Mucosa of stomach (tissue), 1 donor: ENCODE measurements at regions not wholly inside any gene's neighbourhood (a gene's known extent, or its start where the extent isn't known, plus 50 kb on each side); places are given as distances from the start of the nearest gene placed in this dataset.

Experiments
- H3K27me3 ChIP-seq: one replicate; pipeline ENCODE4 v1.7.0; 2013; ENCODE audit warnings: mild to moderate bottlenecking, low read length; ENCODE audit not compliant: control insufficient read depth, insufficient read depth
- H3K36me3 ChIP-seq: one replicate; pipeline ENCODE4 v1.7.0; 2013; ENCODE audit warnings: low read length; ENCODE audit not compliant: control insufficient read depth, insufficient read depth
- H3K4me1 ChIP-seq: one replicate; pipeline ENCODE4 v1.7.0; 2013; ENCODE audit warnings: mild to moderate bottlenecking, low read length; ENCODE audit not compliant: control insufficient read depth, insufficient read depth
- H3K4me3 ChIP-seq: one replicate; pipeline ENCODE4 v1.7.0; 2013; ENCODE audit warnings: low read length
- H3K9ac ChIP-seq: one replicate; pipeline ENCODE4 v1.7.0; 2013; ENCODE audit warnings: mild to moderate bottlenecking, low read length, moderate library complexity
- H3K9me3 ChIP-seq: one replicate; pipeline ENCODE4 v1.7.0; 2013; ENCODE audit warnings: mild to moderate bottlenecking, low read length, moderate library complexity; ENCODE audit not compliant: control insufficient read depth
- donor health status: Pancreatic carcinoma.

DNA sequence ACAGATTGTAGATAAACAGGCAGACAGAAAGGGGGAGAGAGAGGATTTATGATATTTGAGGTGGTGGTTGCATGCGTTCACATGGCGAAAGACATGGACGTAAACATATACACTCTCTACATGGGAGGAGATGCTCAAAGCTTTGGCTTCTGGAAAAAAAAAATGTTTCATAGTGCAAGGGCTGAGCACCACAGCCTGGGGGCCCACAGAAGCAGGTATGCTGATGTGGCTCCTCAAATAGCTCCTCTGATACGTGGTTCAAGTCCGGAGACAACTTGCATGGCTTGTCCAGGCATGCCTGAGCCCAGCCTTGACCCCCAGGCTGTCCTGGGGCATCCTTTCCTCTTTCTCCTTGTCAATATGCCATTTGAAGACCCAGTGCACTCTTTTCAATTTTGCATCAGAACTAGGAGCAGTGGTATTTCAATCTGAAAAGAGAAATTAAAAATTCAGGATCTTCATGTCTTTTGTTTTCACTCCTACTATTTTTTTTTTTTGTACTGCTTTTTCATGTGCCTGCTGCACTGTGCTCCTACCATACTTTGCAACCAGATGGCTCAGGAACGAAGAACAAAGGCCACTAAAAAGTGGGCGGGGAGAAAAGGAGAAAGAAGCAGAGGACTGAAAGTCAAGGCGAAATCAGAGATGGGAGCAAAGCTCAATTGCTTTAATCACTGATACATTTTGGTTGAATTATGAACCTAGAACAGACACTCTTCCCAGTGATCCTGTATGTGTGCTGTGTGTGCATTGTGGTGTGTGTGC, 495.7 kb upstream of the TCF4 start:
- no peak overlapping the region for H3K4me3 ChIP-seq

DNA sequence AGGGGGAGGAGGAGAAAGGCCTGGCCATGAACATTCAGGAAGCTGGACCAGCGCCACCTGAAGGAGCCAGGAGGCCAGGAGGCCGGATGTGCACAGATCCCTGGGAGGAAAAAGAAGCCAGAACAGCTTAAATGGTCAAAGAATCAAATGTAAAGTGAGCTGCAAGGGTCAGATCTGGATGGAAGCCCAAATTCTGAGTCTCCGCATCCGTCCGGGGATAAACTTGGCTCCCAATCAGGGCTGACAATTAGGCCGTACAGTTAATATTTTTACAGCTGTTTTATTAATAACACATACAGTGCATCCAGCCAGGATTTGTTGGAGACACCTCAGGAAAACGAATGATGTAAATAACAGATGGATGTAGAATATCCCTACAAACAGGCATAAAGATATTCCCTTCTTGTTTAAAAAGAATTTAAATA, 495.1 kb upstream of the TCF4 start:
- Histone ChIP-seq H3K9ac (no peak overlapping the region), H3K27me3 (no peaks in the 10 kb centered on the region), H3K4me1 (no peaks in the 10 kb centered on the region), H3K36me3 (no peaks in the 10 kb centered on the region), H3K9me3 (no peaks in the 10 kb centered on the region), H3K4me3 (no peak overlapping the region)

More for the DNA sequence above, 495.7 kb upstream of the TCF4 start:
- Histone ChIP-seq H3K9me3 (no peaks in the 10 kb centered on the region), H3K4me1 (no peaks in the 10 kb centered on the region), H3K36me3 (no peaks in the 10 kb centered on the region), H3K27me3 (no peaks in the 10 kb centered on the region), H3K9ac (no peak overlapping the region)

DNA sequence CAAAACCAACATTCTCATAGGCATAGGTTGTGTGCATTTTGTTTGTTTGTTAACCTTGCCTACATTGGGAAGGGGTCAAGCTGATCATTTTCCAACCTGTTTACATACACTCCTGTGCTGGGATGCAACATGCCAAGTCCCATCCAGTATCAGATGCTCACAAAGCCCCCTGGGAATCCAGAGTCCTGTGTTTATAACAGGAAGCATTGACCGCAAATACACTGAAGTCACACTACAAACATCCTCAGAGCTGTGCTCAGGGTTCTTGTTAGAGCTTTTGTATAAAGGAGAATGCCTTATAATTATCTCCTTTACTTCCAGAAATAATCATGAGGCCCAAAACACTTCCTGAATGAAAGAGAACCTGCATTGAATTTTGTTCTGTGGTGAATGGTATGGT, 488.7 kb upstream of the TCF4 start:
- H3K4me3 ChIP-seq = no peak overlapping the region
- no peaks in the 10 kb centered on the region for H3K36me3 ChIP-seq
- H3K27me3 ChIP-seq = no peaks in the 10 kb centered on the region
- no peak overlapping the region for H3K9ac ChIP-seq
- no peaks in the 10 kb centered on the region for H3K4me1 ChIP-seq
- no peaks in the 10 kb centered on the region for H3K9me3 ChIP-seq

DNA sequence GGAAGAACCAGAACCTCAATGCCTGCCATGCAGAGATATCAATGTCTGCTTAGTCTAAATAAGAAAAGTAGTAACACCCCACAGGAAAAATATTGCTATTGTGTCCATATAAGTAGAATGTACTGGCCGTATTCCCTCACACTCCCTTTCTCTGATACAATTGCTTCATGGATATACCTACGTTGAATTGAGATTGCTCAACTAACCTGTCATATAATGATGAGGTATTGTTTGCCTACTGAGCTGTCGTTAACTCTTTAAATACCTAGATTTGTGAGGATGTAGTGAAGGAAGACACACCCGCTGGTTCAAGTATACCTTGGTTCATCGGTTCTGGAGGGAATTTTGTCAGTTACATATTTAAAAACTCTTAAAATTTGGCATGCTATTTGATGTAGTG, 480.7 kb upstream of the TCF4 start:
- Histone ChIP-seq H3K36me3 (no peaks in the 10 kb centered on the region), H3K4me3 (no peak overlapping the region), H3K9me3 (no peaks in the 10 kb centered on the region), H3K9ac (no peak overlapping the region), H3K4me1 (no peaks in the 10 kb centered on the region), H3K27me3 (no peaks in the 10 kb centered on the region)

DNA sequence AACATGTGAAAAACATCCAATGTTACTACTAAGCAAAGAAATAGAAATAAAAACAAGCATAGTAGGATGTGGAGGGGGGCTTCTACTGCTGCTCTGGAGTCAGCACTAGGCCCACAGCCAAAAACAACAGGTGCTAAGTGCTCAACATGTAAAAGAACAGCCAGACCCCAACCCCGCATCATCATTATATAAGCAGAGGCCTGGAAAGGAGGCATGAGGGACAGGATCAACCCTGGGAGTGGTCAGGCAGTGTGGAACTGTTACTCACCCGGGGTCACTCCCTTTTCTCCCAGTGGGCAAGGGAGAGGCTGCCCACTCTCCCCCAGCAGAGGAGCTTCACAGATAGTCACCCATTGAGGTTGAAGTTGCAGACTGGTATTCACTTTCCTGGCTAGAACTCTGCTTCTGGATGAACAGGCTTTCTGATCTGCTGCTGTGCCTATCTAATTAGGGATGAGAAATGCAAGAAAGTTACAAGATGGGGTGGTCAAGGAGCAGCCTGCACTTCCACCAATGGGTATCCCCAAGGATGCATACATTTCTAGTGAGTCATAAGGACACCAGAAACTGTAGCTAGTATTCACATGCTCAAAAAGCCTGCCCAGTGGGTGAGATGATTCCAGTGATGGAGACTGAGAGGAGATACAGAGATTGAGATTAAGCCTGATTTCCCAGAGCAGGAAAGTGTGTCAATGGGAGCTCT, 480.1 kb upstream of the TCF4 start:
- no peaks in the 10 kb centered on the region for H3K27me3 ChIP-seq
- no peak overlapping the region for H3K4me3 ChIP-seq

DNA sequence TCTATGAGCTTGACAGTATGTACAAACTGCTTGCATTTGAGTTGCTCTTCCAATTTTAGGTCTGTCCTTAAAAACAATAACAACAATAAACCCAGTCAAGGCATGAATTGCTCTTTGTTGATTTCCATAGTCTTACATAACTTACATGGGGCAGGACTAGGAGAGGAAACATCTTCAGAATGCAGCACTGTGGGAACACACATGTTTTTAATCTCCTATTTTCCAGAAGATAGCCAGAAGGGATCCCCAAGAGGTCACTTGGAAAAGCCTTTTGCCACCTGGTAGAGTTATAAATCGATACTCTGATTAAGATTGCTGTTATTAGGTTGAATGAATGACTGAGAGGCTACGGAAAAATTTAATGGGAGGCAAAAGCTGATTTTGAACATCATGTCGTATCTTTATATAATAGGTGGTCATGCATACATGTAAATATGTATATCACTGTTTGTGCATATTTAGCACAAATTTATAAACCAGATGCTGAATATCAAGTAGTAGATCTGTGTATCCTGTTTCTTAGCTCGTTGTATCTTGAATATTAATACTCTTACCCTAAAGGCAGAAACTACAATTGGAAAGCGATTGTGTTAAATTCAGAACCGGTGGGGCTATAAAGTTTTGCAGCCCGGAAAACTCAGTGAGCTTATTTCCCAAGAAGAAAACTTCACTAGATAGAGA, 479.4 kb upstream of the TCF4 start:
- Histone ChIP-seq H3K27me3 (no peaks in the 10 kb centered on the region), H3K4me1 (no peaks in the 10 kb centered on the region), H3K9me3 (no peaks in the 10 kb centered on the region), H3K36me3 (no peaks in the 10 kb centered on the region), H3K4me3 (no peak overlapping the region), H3K9ac (no peak overlapping the region)

More for the DNA sequence above, 480.1 kb upstream of the TCF4 start:
- H3K9me3 ChIP-seq = no peaks in the 10 kb centered on the region
- H3K36me3 ChIP-seq = no peaks in the 10 kb centered on the region
- H3K4me1 ChIP-seq = no peaks in the 10 kb centered on the region
- H3K9ac ChIP-seq = no peak overlapping the region

DNA sequence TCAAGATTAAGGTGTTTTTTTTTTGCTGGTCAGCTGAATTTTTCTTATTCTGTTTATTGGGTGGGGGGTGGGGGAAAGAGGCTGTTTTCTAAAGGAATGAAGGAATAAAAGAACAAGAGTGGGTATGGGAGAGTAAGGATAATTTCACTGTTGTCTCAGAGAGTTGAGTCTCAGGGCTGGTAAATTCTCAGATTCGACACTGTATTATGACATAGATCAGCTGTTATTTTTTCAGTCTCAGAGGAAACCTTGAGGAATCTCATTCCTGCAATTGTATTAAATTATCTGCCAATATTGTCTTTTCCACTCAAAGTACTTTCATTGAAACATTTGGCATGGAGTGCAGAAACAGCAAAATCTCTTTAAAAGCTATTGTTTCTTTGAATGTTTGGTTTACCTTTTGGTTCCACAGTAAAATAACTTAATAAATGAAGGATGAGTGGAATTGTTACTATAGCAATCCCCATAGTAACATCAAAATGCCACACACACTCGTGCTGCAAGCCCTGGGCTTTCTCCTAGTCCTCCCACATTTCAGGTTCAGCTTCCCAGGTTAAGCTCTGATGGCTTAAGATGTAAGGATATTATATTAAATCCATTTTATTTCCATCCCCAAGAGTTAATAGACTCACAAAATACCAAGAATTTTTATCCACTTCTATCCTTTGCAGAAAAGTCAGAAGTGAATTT, 478.7 kb upstream of the TCF4 start:
- H3K9ac ChIP-seq = no peak overlapping the region
- no peaks in the 10 kb centered on the region for H3K36me3 ChIP-seq
- no peaks in the 10 kb centered on the region for H3K27me3 ChIP-seq
- H3K9me3 ChIP-seq = no peaks in the 10 kb centered on the region
- H3K4me3 ChIP-seq = no peak overlapping the region
- H3K4me1 ChIP-seq = no peaks in the 10 kb centered on the region

DNA sequence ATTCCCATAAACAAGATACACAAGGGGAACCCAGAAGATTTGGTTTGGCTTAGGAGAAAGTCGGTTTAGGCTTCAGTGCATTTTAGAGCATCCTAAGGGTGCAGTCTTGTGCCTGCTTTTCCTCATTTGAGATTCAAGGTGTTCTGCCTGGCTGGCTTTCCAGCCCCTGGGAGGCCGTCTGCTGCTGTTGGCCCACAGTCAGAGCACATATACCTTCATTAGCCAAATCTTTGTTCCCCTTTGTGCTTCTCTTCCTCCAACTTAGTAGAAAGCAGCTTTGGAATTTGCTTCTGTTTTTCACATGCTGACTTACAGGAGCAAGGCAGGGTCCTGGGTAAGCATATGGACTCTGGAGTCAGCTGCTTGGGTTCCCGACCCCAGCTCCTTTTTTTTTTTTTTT, 477.1 kb upstream of the TCF4 start:
- no peak overlapping the region for H3K4me3 ChIP-seq
- no peaks in the 10 kb centered on the region for H3K4me1 ChIP-seq
- no peaks in the 10 kb centered on the region for H3K9me3 ChIP-seq
- no peaks in the 10 kb centered on the region for H3K27me3 ChIP-seq
- H3K36me3 ChIP-seq = no peaks in the 10 kb centered on the region
- H3K9ac ChIP-seq = no peak overlapping the region

DNA sequence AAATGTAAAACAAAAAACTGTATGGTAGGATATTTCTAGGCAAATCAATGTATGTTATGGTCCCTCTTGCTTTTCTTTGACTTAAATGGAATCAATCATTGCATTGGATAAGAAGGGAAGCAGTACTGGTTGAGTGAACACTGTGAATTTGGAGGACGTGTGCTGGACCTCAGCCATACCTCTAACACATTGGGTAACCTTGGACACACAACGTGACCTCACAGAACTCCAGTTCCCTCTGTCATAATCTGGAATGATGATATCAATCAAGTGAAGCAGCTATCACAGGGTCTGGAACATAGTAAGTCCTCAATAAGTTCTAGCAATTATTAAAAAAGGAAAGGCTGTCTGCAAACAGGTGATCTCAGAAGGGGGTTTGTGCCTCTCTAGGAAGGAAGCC, 474.9 kb upstream of the TCF4 start:
- H3K4me1 ChIP-seq = no peaks in the 10 kb centered on the region
- H3K9me3 ChIP-seq = no peaks in the 10 kb centered on the region
- H3K4me3 ChIP-seq = no peak overlapping the region
- no peaks in the 10 kb centered on the region for H3K27me3 ChIP-seq
- no peaks in the 10 kb centered on the region for H3K36me3 ChIP-seq
- H3K9ac ChIP-seq = no peak overlapping the region

DNA sequence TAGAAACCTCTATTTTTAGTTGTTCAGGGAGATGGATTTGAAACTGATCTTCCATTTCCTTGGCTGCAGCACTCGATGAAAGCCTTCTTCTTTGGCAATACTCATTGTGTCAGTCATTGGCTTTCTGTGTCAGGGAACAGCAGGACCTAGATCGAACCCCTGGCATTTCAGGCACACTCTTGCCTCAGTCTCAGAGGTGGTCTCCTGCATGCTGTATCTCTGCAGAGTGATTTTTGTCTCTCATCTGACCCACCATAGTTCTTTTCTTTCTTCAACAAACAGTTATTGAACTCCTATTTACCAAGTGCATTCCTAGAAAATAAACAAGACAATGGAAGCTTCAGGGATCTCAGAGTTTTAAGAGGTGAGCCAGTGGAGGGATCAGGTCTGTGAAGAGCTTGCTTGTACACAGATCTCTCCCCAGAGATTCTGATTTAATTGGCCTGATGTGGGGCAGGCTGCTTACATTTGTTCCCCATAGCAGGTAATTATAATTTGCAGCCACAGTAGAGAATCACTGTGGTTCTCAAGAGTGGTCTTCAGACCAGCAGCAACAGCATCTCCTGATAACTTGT, 473.1 kb upstream of the TCF4 start:
- H3K9ac ChIP-seq = no peak overlapping the region
- no peaks in the 10 kb centered on the region for H3K27me3 ChIP-seq
- no peaks in the 10 kb centered on the region for H3K4me1 ChIP-seq
- H3K9me3 ChIP-seq = no peaks in the 10 kb centered on the region
- no peak overlapping the region for H3K4me3 ChIP-seq
- H3K36me3 ChIP-seq = no peaks in the 10 kb centered on the region

DNA sequence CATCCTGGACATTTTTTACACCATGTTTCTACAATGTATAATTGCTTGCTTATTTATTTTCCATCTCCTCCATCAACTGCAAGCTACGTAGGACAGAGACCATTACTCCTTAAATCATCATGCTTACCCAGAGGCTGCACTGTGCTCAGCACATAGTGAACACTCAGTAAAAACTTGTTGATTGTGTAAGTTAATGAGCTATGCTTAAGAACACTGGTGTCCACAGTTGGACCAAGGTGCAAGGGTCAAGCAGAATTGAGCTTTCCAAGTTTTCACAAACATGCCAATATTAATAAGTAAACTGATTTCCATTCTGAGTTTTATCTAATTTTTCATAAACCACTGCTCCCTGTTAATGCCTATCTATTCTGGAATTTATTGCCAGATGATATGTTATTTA, 464.2 kb upstream of the TCF4 start:
- Histone ChIP-seq H3K9me3 (no peaks in the 10 kb centered on the region), H3K4me3 (no peak overlapping the region), H3K36me3 (no peaks in the 10 kb centered on the region)

More for the DNA sequence above, 464.2 kb upstream of the TCF4 start:
- H3K27me3 ChIP-seq = no peaks in the 10 kb centered on the region
- H3K9ac ChIP-seq = no peak overlapping the region
- H3K4me1 ChIP-seq = no peaks in the 10 kb centered on the region
